OCI-LY1 (cell line): ENCODE measurements at regions not wholly inside any gene's neighbourhood (a gene's known extent, or its start where the extent isn't known, plus 50 kb on each side); places are given as distances from the start of the nearest gene placed in this dataset.
"Not testable (repeated sequence)": the region's sequence is repeated elsewhere in the genome, so short reads cannot be mapped to it uniquely, and the experiment has no call there.

Experiments used
- H2AFZ ChIP-seq: fragments of 200-600 bp; sonication (generic), shearing (Covaris generic); 2 replicates; pipeline ENCODE4 v1.6.0; 2014; ENCODE audit warnings: antibody characterized with exemption, mild to moderate bottlenecking, low read length
- H3F3A ChIP-seq: fragments of 200-600 bp; sonication (generic), shearing (Covaris generic); 2 replicates; pipeline ENCODE4 v1.6.0; 2014; ENCODE audit warnings: mild to moderate bottlenecking, antibody characterized with exemption, low read length, moderate library complexity; ENCODE audit not compliant: insufficient read depth
- H3K27ac ChIP-seq: fragments of 200-600 bp; sonication (generic); 2 replicates; pipeline ENCODE4 v1.5.1; 2014; ENCODE audit warnings: low read length, mixed run types, mild to moderate bottlenecking, low read depth; ENCODE audit not compliant: poor library complexity, severe bottlenecking
- H3K27me3 ChIP-seq: fragments of 200-600 bp; sonication (generic); 2 replicates; pipeline ENCODE4 v1.6.0; 2014; ENCODE audit warnings: antibody characterized with exemption, mild to moderate bottlenecking, low read length, moderate library complexity; ENCODE audit not compliant: insufficient read depth
- H3K36me3 ChIP-seq: fragments of 200-600 bp; sonication (generic); 2 replicates; pipeline ENCODE4 v1.6.1; 2014; ENCODE audit warnings: mild to moderate bottlenecking, antibody characterized with exemption, low read length, moderate library complexity, mixed read lengths; ENCODE audit not compliant: insufficient read depth
- H3K4me1 ChIP-seq: fragments of 200-600 bp; sonication (generic); 2 replicates; pipeline ENCODE4 v1.5.1; 2014; ENCODE audit warnings: mild to moderate bottlenecking, low read length, moderate library complexity; ENCODE audit not compliant: insufficient read depth, severe bottlenecking
- H3K4me2 ChIP-seq: fragments of 200-600 bp; sonication (generic), shearing (Covaris generic); 2 replicates; pipeline ENCODE4 v1.6.1; 2014; ENCODE audit warnings: low read length
- H3K4me3 ChIP-seq: fragments of 200-600 bp; sonication (generic); 2 replicates; pipeline ENCODE4 v1.5.1; 2014; ENCODE audit warnings: low read length, low read depth, mild to moderate bottlenecking, mixed read lengths; ENCODE audit not compliant: poor library complexity, severe bottlenecking
- H3K79me2 ChIP-seq: fragments of 200-600 bp; shearing (Covaris generic); 2 replicates; pipeline ENCODE4 v1.6.1; 2016; ENCODE audit warnings: mixed run types, low read length, mixed read lengths; ENCODE audit not compliant: insufficient read depth
- H3K9ac ChIP-seq: fragments of 200-600 bp; sonication (generic), shearing (Covaris generic); 2 replicates; pipeline ENCODE4 v1.6.1; 2014; ENCODE audit warnings: mild to moderate bottlenecking, low read length, mixed read lengths
- H3K9me2 ChIP-seq: fragments of 200-600 bp; sonication (generic), shearing (Covaris generic); 2 replicates; pipeline ENCODE4 v1.6.1; 2014; ENCODE audit warnings: low read depth, mild to moderate bottlenecking, low read length, mixed read lengths
- H3K9me3 ChIP-seq: fragments of 200-600 bp; shearing (Covaris generic); 2 replicates; pipeline ENCODE4 v1.6.1; 2014; ENCODE audit warnings: low read length, mixed read lengths
- H4K20me1 ChIP-seq: fragments of 200-600 bp; sonication (generic), shearing (Covaris generic); 2 replicates; pipeline ENCODE4 v1.6.0; 2016; ENCODE audit warnings: mild to moderate bottlenecking, low read length; ENCODE audit not compliant: insufficient read depth
- CTCF ChIP-seq: fragments of 200-600 bp; sonication (generic), shearing (Covaris generic); IDR thresholded peaks from 2 replicates; pipeline ENCODE4 v1.5.1; 2017; ENCODE audit warnings: mild to moderate bottlenecking, antibody characterized with exemption, low read length, moderate library complexity, mixed read lengths
- EZH2 ChIP-seq: fragments of 200-600 bp; sonication (generic), shearing (Covaris generic); IDR thresholded peaks from 2 replicates; pipeline ENCODE4 v1.8.0; 2017; ENCODE audit warnings: borderline replicate concordance, mixed run types, mild to moderate bottlenecking, antibody characterized with exemption, low read length, moderate library complexity, mixed read lengths

- Histone ChIP-seq H4K20me1 (no peaks in the 10 kb centered on the region), H3K27me3 (peaks cover 3% of the 10 kb centered on the region; the same call in 1 of the 2 replicates), H3K4me1 (no peaks in the 10 kb centered on the region), H3K4me2 (no peak overlapping the region), H3K27ac (no peak overlapping the region), H3K9me3 (no peaks in the 10 kb centered on the region), H2AFZ (no peak overlapping the region), H3F3A (no peaks in the 10 kb centered on the region), H3K9me2 (no peaks in the 10 kb centered on the region), H3K9ac (no peak overlapping the region), H3K79me2 (no peaks in the 10 kb centered on the region), H3K4me3 (no peak overlapping the region), H3K36me3 (no peaks in the 10 kb centered on the region)
- no peak for TF ChIP-seq EZH2
- no peak for TF ChIP-seq CTCF
Observed at GRCh38 chr1:60948486-60948885, 133.9 kb upstream of the NFIA start.

GRCh38 chr1:60947367-60947766, 135.0 kb upstream of the NFIA start:
- Histone ChIP-seq H3K9me2 (no peaks in the 10 kb centered on the region), H2AFZ (no peak overlapping the region), H3K9ac (no peak overlapping the region), H3K4me3 (no peak overlapping the region), H3K27ac (no peak overlapping the region), H3K36me3 (no peaks in the 10 kb centered on the region), H4K20me1 (no peaks in the 10 kb centered on the region), H3K9me3 (no peaks in the 10 kb centered on the region), H3K27me3 (peaks cover 3% of the 10 kb centered on the region; the same call in 1 of the 2 replicates), H3F3A (no peaks in the 10 kb centered on the region), H3K79me2 (no peaks in the 10 kb centered on the region), H3K4me2 (no peak overlapping the region), H3K4me1 (no peaks in the 10 kb centered on the region)
- TF ChIP-seq CTCF, result no peak
- no peak for TF ChIP-seq EZH2

- H3K27ac ChIP-seq, result no peak overlapping the region
- no peaks in the 10 kb centered on the region for H3K4me1 ChIP-seq
- no peaks in the 10 kb centered on the region for H3K36me3 ChIP-seq
- H2AFZ ChIP-seq, result no peak overlapping the region
- H3K79me2 ChIP-seq, result no peaks in the 10 kb centered on the region
- H3K27me3 ChIP-seq, result peaks cover 3% of the 10 kb centered on the region; the same call in 1 of the 2 replicates
- H3K9me3 ChIP-seq, result no peaks in the 10 kb centered on the region
- no peak for TF ChIP-seq EZH2
- H3K9ac ChIP-seq, result no peak overlapping the region
- H3K4me2 ChIP-seq, result no peak overlapping the region
- H3F3A ChIP-seq, result no peaks in the 10 kb centered on the region
- no peaks in the 10 kb centered on the region for H4K20me1 ChIP-seq
- H3K4me3 ChIP-seq, result no peak overlapping the region
- H3K9me2 ChIP-seq, result no peaks in the 10 kb centered on the region
Observed at GRCh38 chr1:60942896-60943638, 139.3 kb upstream of the NFIA start.

- no peak for TF ChIP-seq CTCF
- no peaks in the 10 kb centered on the region for H3K36me3 ChIP-seq
- H3K9me2 ChIP-seq, result no peaks in the 10 kb centered on the region
- H3K9ac ChIP-seq, result no peak overlapping the region
- no peaks in the 10 kb centered on the region for H4K20me1 ChIP-seq
- peaks cover 3% of the 10 kb centered on the region; the same call in 1 of the 2 replicates for H3K27me3 ChIP-seq
- no peaks in the 10 kb centered on the region for H3K4me1 ChIP-seq
- no peaks in the 10 kb centered on the region for H3K79me2 ChIP-seq
- no peak overlapping the region for H3K4me3 ChIP-seq
- no peaks in the 10 kb centered on the region for H3F3A ChIP-seq
- H2AFZ ChIP-seq, result no peak overlapping the region
- no peak overlapping the region for H3K4me2 ChIP-seq
- H3K9me3 ChIP-seq, result no peaks in the 10 kb centered on the region
- no peak overlapping the region for H3K27ac ChIP-seq
Observed at GRCh38 chr1:60942291-60942690, 140.1 kb upstream of the NFIA start.

GRCh38 chr1:60940685-60941084, 141.7 kb upstream of the NFIA start:
- H4K20me1 ChIP-seq, H3K27me3 ChIP-seq, H3K4me3 ChIP-seq, H3K27ac ChIP-seq, H3K9me3 ChIP-seq, H3K9ac ChIP-seq, H3K9me2 ChIP-seq, H3F3A ChIP-seq, H3K79me2 ChIP-seq, H3K4me2 ChIP-seq, H3K4me1 ChIP-seq, H2AFZ ChIP-seq, H3K36me3 ChIP-seq: not testable (repeated sequence)
